NCI-H2081 treated with DMSO at 0.1 percent for 48 hours (cell line): ENCODE measurements at regions not wholly inside any gene's neighbourhood (a gene's known extent, or its start where the extent isn't known, plus 50 kb on each side); places are given as distances from the start of the nearest gene placed in this dataset.
A peak's percentile ranks its signal among the peaks of the same experiment; 100 is the strongest.

Source experiments
- DNase-seq: peaks from one replicate; lab custom pipeline; 2025; lab: John Stamatoyannopoulos, UW

DNA sequence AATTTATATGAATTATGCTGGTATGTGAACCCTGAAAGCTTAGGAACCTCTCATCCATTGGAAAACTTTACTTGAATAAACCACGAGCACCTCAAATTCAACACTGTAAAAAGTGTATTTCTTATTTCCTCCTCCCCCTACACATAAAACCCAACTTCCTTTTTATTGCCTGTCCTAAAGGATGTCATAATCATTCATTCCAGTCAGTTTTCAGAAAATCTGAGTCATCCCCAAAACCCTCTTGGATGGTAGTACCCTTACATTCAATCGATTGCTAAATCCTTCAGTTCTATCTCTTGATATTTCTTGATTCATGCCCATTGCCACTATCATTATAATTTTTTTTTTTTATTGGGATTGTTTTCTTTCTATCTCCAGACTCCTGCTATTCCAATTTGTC lies 91.1 kb upstream of the ATP8A1 start:
- DNase-seq, result no peak

DNA sequence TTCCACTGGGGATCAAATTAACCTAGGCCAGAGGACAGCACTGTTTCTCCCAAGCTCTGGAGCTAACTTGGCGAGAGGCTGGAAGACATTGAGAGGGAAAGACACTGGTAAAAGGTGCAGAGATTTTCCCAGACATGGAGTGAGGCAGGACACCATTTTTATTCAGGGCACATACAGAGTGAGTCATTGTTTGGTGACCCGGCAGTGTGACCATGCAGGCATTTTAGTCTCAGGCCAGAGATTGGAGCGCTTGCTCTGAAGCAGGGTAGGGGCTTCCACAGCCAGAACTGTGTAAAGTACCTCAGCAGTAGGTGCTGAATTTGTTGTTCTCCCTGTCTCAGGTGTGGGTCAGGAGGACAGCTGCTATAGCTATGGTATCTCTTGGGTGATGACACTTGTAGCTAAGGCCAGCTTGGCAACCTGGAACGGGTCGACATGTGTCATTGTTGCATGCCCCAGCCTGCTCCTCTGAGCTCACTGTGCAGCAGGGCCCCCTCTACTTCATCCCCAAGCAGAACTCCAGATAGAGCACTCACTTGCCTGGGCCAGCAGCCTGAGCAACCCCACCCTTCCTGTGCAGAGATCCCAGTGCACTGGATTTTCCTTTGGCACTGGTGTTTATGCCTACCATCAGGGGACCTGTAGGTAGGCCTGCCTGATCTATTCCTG lies 79.8 kb upstream of the ATP8A1 start:
- DNase-seq, result no peak

GRCh38 chr4:42733380-42733779 lies 76.5 kb upstream of the ATP8A1 start:
- DNase-seq, result no peak

DNA sequence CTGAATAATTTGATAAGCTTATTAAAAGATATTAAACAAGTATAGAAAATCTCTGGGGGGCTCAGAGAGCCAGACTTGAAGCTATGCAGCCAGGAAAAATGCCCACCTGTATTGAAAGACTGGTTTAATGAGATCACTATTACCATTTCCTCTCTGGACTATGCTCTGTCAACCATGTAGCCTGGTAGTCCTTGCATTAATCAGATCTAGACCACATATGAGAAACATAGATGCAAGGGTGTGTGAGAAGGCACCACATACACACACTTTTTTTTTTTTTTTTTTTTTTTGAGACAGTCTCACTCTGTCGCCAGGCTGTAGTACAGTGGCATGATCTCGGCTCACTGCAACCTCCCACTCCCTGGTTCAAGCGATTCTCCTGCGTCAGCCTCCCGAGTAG lies 75.9 kb upstream of the ATP8A1 start:
- no peak for DNase-seq

DNA sequence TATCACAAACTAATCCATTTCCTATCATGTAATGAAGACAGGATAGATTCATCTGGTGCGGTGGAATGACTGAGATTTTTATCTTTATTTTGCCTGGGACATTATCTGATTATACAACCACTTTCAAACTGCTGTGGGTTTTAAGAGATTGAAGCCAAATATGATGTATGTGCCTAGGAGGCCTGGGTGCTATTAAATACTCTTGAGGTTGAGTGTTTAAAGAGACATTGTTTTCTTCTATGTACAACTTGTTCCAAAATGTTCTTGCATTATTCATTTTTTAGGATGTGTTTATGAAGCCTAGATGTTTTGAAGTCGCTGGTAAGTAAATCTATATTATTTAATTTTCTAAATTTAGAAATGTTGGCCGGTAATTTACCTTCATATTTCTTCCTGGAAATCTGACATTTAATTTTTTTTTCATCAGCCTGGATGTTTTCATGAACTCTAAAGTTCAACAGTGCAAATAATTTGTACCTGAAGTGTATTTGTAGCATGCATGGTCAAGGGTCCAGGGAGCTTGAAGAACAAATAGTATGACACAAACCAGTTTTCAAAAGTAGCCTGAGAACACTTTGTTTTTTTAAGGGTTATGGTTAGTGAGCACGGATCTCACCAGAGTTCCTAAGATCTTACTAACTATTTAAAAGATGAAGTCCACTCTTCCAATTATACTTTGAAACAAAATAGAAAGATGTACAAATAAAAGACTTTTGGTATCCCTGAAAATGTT lies 72.8 kb upstream of the ATP8A1 start:
- DNase-seq, result no peak

DNA sequence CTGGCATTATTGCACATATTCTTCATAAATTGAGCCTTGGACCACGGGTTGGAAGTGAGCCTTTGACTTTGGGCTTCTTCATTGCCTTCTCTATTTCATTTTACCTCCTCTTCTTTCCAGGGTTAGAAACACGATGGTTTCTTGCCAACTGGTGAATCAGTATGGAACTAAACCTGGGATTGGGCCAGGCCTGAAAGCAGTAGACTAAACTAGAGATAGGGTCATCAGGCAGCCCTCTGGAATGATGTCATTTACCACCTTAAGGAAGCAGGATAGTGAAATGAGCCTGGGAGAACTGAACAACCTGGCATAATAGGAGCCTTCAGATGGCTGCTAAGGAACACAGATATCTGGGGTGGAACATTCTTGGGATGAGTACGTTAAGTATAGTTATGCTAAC lies 67.5 kb upstream of the ATP8A1 start:
- DNase-seq, result no peak

DNA sequence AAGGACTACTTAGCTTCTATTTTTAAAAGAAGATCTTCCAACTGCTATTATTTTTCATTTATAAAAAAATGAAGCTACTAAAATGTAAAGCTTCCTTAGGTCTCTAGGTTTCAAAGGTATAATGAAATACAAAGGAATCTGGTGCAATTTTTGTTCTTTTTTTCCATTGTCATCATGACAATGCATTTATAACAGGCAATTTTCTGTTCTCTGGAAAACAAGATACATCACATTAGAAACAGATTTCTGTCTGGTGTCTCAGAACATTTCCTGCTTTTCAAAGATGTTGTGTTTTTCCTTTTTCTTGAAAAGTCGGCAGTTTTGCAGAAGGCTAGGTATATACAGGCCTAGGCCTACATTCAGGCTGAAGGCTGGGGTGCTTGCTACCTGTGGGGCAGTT lies 63.6 kb upstream of the ATP8A1 start:
- DNase-seq, result no peak

DNA sequence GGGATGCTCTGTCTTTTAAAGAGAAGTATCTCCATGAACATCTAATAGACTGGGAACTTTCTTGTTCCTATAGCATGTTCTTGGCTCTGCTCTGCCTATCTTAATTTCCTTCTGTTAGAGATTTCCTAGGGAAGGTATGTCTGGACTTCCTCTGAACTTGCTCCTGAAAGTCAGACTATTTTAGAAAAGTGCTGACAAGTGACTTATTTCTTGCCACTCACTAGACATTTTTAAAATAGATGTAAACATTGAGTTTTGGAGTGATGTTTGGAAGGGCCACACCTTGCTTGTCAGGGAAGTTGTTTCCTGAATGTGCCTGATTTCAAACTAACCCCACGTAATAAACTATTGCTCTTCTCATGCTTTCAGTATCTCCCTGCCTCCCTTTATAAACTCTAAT lies 62.4 kb upstream of the ATP8A1 start:
- no peak for DNase-seq

GRCh38 chr4:42718336-42718735 lies 61.4 kb upstream of the ATP8A1 start:
- DNase-seq, result no peak

GRCh38 chr4:42716996-42717395 lies 60.1 kb upstream of the ATP8A1 start:
- no peak for DNase-seq

DNA sequence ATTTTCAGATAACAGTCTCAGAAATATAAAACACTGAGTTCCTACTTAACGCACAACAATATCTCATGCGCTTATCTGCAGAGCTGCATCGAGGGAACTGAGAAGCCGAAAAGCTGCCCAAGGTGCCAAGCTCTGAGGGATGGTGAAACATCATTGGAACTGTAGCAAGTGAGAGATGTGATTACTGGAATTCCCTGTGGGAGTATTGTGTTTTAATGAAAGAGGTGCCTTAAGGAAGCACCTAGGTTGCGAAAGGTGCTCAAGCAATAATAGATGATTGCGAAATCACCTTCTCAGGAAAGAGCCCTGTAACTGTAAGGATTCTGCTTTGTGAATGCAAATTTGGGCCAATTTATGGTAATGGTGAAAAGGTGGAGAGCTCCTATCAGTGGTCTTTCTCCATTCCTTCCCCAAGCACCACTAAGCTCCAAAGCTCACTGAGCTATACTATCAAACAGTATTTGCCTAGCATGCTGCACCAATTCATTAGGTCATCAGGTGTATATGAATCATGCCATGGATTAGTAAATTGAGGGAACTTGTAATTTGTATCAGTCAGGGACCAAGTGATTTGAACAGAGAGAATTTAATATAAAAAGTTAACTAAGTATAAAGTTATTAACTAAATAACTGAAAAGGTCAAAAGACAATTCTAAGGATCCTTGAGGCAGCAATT lies 59.0 kb upstream of the ATP8A1 start:
- no peak for DNase-seq

- DNase-seq, result no peak
Measured at GRCh38 chr4:42713391-42713790, 56.5 kb upstream of the ATP8A1 start.

DNA sequence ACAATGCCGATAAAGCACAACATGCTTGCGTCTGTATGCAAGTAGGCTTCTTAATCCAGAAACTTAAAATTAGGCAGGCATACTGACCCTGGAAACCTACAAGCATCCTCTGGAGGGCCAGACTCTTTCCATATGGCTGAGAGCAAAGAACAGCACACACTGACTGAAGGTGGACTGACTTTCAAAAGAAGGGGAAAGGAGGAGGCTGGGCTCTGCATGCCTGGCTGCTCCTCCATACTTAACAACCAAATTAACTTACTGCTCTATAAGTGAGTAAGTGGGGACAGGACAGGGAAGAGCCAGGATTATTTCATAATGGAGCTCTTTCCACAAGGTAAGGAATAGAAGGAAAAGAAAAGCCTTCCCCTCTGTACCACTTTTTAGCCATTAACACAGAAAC lies 55.9 kb upstream of the ATP8A1 start:
- DNase-seq, result no peak

- DNase-seq, result no peak
Measured at GRCh38 chr4:42711496-42711895, 54.6 kb upstream of the ATP8A1 start.

GRCh38 chr4:42710761-42711160 lies 53.9 kb upstream of the ATP8A1 start:
- DNase-seq, result no peak

DNA sequence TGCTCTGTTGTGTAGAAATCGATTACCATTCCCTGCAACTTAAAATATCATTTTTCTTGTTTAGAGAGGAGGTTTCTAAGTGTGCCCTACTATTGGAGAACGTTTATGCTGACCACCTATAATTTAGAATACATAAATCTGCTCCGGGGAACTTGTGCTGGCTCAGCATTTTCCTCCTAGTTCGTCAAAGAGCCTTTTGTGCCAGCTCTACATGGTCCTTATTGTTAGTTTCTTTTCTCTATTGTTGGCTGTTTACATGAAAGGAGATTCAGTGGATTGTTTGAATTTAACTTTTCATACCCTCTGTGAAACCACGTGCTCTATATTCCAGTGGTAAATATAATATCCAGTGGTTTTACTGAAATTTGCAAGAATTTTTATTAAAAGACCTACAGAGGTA lies 53.4 kb upstream of the ATP8A1 start:
- DNase-seq, result no peak

DNA sequence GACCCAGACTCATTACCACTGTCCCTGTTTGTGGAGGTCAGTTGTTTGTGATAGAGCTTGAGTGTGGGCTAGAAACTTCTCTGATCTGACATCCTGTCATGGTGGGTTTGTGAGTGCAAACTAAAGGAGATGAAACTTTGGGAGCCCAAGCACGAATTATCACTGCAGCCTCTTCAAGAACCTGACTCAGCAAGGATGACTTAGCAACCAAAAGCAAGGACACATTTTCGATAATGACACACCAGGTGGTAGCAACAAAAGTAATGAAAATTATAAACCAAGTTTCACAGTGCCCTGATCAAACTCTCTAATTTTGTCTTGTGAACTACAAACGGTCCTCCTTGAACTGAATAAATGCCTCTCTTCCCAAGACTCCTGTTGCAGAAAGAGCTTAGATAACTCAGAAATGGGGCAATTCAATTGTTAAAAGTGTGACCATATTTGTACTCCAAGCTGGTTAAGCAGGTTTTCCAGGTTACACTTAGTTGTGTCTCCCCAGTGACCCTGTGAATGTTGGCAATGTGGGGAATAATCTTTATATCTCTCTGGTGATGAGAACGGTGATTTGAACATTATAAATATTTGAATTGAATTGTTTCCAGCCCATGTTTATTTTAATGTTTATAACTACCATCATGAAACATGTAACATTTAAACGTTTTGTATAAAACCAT lies 52.6 kb upstream of the ATP8A1 start:
- no peak for DNase-seq

- DNase-seq, result peak; percentile 42
Measured at GRCh38 chr4:42708625-42709024, 51.7 kb upstream of the ATP8A1 start.
